ENCODE measurements at regions not wholly inside any gene's neighbourhood (a gene's known extent, or its start where the extent isn't known, plus 50 kb on each side); places are given as distances from the start of the nearest gene placed in this dataset.

DNA sequence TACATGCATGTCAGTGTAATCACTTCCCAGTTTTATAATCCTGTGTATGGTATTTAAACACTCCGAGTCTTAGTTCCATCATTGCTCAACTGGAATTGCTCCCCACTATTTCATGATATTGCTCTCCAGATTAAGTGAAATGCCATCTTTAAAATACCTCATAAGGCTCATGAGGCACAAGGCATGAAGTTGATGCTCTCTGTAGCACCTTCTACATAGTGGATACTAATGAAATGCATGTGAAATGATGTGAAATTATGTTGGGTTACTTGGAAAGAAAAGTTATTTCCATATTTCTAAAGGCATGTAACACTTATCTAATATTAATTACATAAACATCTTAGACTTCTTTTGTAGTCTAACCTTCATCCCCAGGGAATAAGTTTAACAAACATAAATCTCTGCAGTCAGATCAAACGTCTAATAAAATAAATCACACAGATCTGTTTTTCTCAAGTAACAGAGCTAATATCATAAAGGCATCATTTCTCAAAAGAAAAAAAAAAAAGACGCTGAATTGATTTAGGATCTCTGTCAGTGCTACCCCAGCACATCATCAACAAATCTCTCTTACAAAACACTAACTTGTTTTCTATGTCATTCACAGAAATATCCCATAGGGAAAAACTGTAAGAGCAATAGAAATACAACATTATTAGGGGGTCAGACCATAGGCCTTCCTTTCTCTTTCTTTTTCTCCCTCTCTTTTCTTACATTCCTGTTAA lies 736.0 kb upstream of the LRRC4C start (continued):
- TF ChIP-seq ZNF235 (CRISPR knock-in tag; IDR thresholded peaks at IDR 0.05; ENCODE audit: borderline replicate concordance) = no peak

DNA sequence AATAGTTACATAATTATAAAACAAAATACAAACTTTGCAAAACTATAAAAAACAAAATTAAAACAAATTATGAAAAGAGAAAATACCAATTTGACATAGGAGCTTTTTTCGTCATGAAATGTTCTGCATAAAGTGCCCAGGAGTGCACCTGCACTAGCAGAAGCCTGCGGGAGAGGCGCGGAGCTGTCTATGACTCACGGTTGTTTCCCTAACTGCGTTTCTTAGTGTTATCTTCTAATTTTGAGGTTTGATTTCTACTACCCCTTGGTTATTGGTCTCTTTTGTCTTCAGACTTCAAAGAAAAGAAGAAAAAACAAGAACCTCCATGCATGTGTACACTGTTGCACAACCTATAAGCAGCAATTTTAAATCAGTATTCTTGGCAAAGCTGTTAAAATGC lies 740.9 kb upstream of the LRRC4C start:
- DNase-seq (ENCODE audit: low spot score) (no peak), FAIRE-seq (no peak), ATAC-seq (no peak)
- Histone ChIP-seq H3K9me3 (ENCODE audit: low read length) (peaks cover 72% of the 10 kb centered on the region), H3K4me3 (replicated peaks in 1 of 3; ENCODE audit: insufficient read depth in 1 of 3, low read depth in 2 of 3, low read length in 3 of 3) (no peak overlapping the region), H4K20me1 (ENCODE audit: insufficient read depth, low read length) (no peaks in the 10 kb centered on the region), H3K79me2 (ENCODE audit: insufficient read depth, low read length) (no peaks in the 10 kb centered on the region), H3K4me2 (ENCODE audit: low read depth, low read length) (no peak overlapping the region), H3K27me3 (ENCODE audit: control insufficient read depth in 1 of 2, insufficient read depth in 2 of 2, low read length in 2 of 2) (no peaks in the 10 kb centered on the region), H2AFZ (ENCODE audit: low read length) (no peak overlapping the region), H3K27ac (ENCODE audit: extremely low read length, insufficient read depth, low read length) (no peak overlapping the region), H3K36me3 (replicated peaks in 1 of 2; ENCODE audit: control insufficient read depth in 1 of 2, insufficient read depth in 2 of 2, low read length in 2 of 2) (no peaks in the 10 kb centered on the region), H3K4me1 (ENCODE audit: insufficient read depth, low read length) (peaks cover 9% of the 10 kb centered on the region), H3K9ac (ENCODE audit: insufficient read depth, low read depth, low read length) (no peak overlapping the region)
- POLR2A ChIA-PET = no interaction called here
- in situ Hi-C loops (cut with HindIII; ENCODE audit: extremely low pct_ligation_motif_present, low pct_unique_long_range_greater_than_20kb) = no loop called here
- WGBS (ENCODE audit: low lambda C conversion rate) = 63% methylated on average over 6 of the region's 6 CpGs
- CTCF ChIA-PET (ENCODE audit: low intra/inter-chr PET ratio, low total read pairs) = no interaction called here
- TF ChIP-seq HCFC1 (IDR thresholded peaks at IDR 0.05; ENCODE audit: low read depth, low read length) = no peak
- TF ChIP-seq, protein P1, sequence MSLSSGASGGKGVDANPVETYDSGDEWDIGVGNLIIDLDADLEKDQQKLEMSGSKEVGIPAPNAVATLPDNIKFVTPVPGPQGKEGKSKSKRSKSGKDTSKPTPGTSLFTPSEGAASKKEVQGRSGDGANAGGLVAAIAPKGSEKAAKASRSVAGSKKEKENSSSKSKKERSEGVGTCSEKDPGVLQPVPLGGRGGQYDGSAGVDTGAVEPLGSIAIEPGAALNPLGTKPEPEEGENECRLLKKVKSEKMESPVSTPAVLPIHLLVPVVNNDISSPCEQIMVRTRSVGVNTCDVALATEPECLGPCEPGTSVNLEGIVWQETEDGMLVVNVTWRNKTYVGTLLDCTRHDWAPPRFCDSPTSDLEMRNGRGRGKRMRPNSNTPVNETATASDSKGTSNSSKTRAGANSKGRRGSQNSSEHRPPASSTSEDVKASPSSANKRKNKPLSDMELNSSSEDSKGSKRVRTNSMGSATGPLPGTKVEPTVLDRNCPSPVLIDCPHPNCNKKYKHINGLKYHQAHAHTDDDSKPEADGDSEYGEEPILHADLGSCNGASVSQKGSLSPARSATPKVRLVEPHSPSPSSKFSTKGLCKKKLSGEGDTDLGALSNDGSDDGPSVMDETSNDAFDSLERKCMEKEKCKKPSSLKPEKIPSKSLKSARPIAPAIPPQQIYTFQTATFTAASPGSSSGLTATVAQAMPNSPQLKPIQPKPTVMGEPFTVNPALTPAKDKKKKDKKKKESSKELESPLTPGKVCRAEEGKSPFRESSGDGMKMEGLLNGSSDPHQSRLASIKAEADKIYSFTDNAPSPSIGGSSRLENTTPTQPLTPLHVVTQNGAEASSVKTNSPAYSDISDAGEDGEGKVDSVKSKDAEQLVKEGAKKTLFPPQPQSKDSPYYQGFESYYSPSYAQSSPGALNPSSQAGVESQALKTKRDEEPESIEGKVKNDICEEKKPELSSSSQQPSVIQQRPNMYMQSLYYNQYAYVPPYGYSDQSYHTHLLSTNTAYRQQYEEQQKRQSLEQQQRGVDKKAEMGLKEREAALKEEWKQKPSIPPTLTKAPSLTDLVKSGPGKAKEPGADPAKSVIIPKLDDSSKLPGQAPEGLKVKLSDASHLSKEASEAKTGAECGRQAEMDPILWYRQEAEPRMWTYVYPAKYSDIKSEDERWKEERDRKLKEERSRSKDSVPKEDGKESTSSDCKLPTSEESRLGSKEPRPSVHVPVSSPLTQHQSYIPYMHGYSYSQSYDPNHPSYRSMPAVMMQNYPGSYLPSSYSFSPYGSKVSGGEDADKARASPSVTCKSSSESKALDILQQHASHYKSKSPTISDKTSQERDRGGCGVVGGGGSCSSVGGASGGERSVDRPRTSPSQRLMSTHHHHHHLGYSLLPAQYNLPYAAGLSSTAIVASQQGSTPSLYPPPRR (CRISPR knock-in tag; IDR thresholded peaks at IDR 0.05; ENCODE audit: borderline replicate concordance) = no peak
- TF ChIP-seq, protein P2, sequence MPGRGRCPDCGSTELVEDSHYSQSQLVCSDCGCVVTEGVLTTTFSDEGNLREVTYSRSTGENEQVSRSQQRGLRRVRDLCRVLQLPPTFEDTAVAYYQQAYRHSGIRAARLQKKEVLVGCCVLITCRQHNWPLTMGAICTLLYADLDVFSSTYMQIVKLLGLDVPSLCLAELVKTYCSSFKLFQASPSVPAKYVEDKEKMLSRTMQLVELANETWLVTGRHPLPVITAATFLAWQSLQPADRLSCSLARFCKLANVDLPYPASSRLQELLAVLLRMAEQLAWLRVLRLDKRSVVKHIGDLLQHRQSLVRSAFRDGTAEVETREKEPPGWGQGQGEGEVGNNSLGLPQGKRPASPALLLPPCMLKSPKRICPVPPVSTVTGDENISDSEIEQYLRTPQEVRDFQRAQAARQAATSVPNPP (CRISPR knock-in tag; IDR thresholded peaks at IDR 0.05) = no peak
- TF ChIP-seq TOPORS (CRISPR knock-in tag; IDR thresholded peaks at IDR 0.05) = no peak
- no peak for TF ChIP-seq NFKBIZ (CRISPR knock-in tag; IDR thresholded peaks at IDR 0.05)
- no peak for TF ChIP-seq SATB2 (CRISPR knock-in tag; IDR thresholded peaks at IDR 0.05)
- no peak for TF ChIP-seq SCMH1 (CRISPR knock-in tag; IDR thresholded peaks at IDR 0.05; ENCODE audit: borderline replicate concordance)
- TF ChIP-seq TCF7L2 (IDR thresholded peaks at IDR 0.05; ENCODE audit: low read depth, low read length) = no peak
- TF ChIP-seq THAP11 (CRISPR knock-in tag; IDR thresholded peaks at IDR 0.05) = no peak
- no peak for TF ChIP-seq ZNF703 (CRISPR knock-in tag; IDR thresholded peaks at IDR 0.05; ENCODE audit: borderline replicate concordance)
- TF ChIP-seq ZNF678 (CRISPR knock-in tag; IDR thresholded peaks at IDR 0.05) = no peak
- TF ChIP-seq NFE2L1 (CRISPR knock-in tag; IDR thresholded peaks at IDR 0.05; ENCODE audit: borderline replicate concordance) = no peak
- TF ChIP-seq ZNF510 (CRISPR knock-in tag; IDR thresholded peaks at IDR 0.05; ENCODE audit: low read depth) = no peak
- TF ChIP-seq SIN3A (IDR thresholded peaks at IDR 0.05; ENCODE audit: borderline replicate concordance, low read depth, low read length) = no peak
- no peak for TF ChIP-seq NKX3-1 (CRISPR knock-in tag; IDR thresholded peaks at IDR 0.05)
- TF ChIP-seq SIN3B (IDR thresholded peaks at IDR 0.05; ENCODE audit: low read length) = no peak
- TF ChIP-seq ZNF878 (CRISPR knock-in tag; IDR thresholded peaks at IDR 0.05) = no peak
- no TSS peak for BruUV-seq (replicated peaks)
- intact Hi-C loops (cut with micrococcal nuclease; ENCODE audit: unreplicated experiment) = no loop called here
